ENCODE measurements at regions not wholly inside any gene's neighbourhood (a gene's known extent, or its start where the extent isn't known, plus 50 kb on each side); places are given as distances from the start of the nearest gene placed in this dataset.

DNA sequence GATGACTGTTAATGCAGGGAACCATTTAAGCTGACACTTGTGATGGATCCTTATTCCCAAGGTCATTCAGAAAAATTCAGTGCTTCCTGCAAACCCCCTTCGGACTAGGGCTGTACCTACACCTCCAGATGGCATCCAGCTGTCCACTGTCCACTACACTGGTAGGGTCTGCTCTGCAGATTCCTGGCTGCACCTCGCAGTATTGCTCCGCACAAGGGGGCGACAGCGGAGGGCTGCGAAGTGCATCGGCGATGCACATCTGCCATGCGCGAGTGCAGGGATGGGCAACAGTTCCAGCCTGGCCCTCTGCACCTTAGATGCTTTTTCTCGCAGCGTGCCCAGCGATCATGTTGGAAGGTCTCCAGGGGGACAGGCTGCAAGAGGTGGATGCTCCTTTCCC is 55.5 kb downstream of the KCNA5 start:
- Mint-ChIP-seq H3K4me1 (no peaks in the 10 kb centered on the region), H3K4me3 (no peak overlapping the region), H3K36me3 (no peaks in the 10 kb centered on the region), H3K27ac (no peak overlapping the region), H3K9me3 (no peaks in the 10 kb centered on the region), H3K27me3 (ENCODE audit: low read depth in 3 of 3) (peaks cover 4 to 14% (median 10%) of the 10 kb centered on the region in 3 donors)
- H3K79me2 ChIP-seq (ENCODE audit: insufficient read depth, low read length) = no peaks in the 10 kb centered on the region
- H3K36me3 ChIP-seq (replicated peaks in 1 of 2; ENCODE audit: control insufficient read depth in 1 of 2, insufficient read depth in 2 of 2, low read length in 2 of 2) = no peaks in the 10 kb centered on the region
- H3K9ac ChIP-seq (ENCODE audit: insufficient read depth, low read length, poor library complexity, severe bottlenecking) = no peak overlapping the region
- no peak for DNase-seq
- TF ChIP-seq CTCF (IDR thresholded peaks at IDR 0.05) = no peak
- no peak overlapping the region for H3K4me3 ChIP-seq (replicated peaks in 1 of 3; ENCODE audit: low read depth in 2 of 3, low read length in 3 of 3)
- H4K20me1 ChIP-seq (ENCODE audit: insufficient read depth, low read length) = no peaks in the 10 kb centered on the region
- H3K9me3 ChIP-seq (replicated peaks in 1 of 2; ENCODE audit: control insufficient read depth in 1 of 2, insufficient read depth in 1 of 2, low read length in 2 of 2) = no peaks in the 10 kb centered on the region
- H3K4me1 ChIP-seq (ENCODE audit: control insufficient read depth in 1 of 2, insufficient read depth in 2 of 2, low read length in 2 of 2) = no peaks in the 10 kb centered on the region
- intact Hi-C loops (cut with micrococcal nuclease) = no loop called here
- H2AFZ ChIP-seq (ENCODE audit: insufficient read depth, low read depth, low read length, poor library complexity, severe bottlenecking) = no peak overlapping the region
- 95% methylated on average over 13 of the region's 13 CpGs for WGBS (ENCODE audit: insufficient coverage)
- H3K4me2 ChIP-seq (replicated peaks; ENCODE audit: extremely low read depth, low read length, poor library complexity, severe bottlenecking) = no peak overlapping the region
- H3K27me3 ChIP-seq (ENCODE audit: control insufficient read depth in 2 of 2, insufficient read depth in 2 of 2, low read length in 2 of 2) = no peaks in the 10 kb centered on the region
- no peak overlapping the region for H3K27ac ChIP-seq (ENCODE audit: low read depth in 1 of 2, low read length in 2 of 2)

- H3K4me3 ChIP-seq (replicated peaks in 1 of 3; ENCODE audit: low read depth in 2 of 3, low read length in 3 of 3) = no peak overlapping the region
- H3K79me2 ChIP-seq (ENCODE audit: insufficient read depth, low read length) = no peaks in the 10 kb centered on the region
- 94% methylated on average over 2 of the region's 7 CpGs for WGBS (ENCODE audit: insufficient coverage)
- no peak for TF ChIP-seq CTCF (IDR thresholded peaks at IDR 0.05)
- intact Hi-C loops (cut with micrococcal nuclease) = no loop called here
- peaks cover 4 to 13% (median 10%) of the 10 kb centered on the region in 3 donors for H3K27me3 Mint-ChIP-seq (ENCODE audit: low read depth in 3 of 3)
- no peak overlapping the region for H3K4me2 ChIP-seq (replicated peaks; ENCODE audit: extremely low read depth, low read length, poor library complexity, severe bottlenecking)
- no peaks in the 10 kb centered on the region for H3K36me3 ChIP-seq (replicated peaks in 1 of 2; ENCODE audit: control insufficient read depth in 1 of 2, insufficient read depth in 2 of 2, low read length in 2 of 2)
- H2AFZ ChIP-seq (ENCODE audit: insufficient read depth, low read depth, low read length, poor library complexity, severe bottlenecking) = no peak overlapping the region
- H3K27ac ChIP-seq (ENCODE audit: low read depth in 1 of 2, low read length in 2 of 2) = no peak overlapping the region
- no peak for DNase-seq
- H3K27ac Mint-ChIP-seq = no peak overlapping the region
- H3K36me3 Mint-ChIP-seq = no peaks in the 10 kb centered on the region
- no peaks in the 10 kb centered on the region for H3K27me3 ChIP-seq (ENCODE audit: control insufficient read depth in 2 of 2, insufficient read depth in 2 of 2, low read length in 2 of 2)
- no peaks in the 10 kb centered on the region for H3K9me3 ChIP-seq (replicated peaks in 1 of 2; ENCODE audit: control insufficient read depth in 1 of 2, insufficient read depth in 1 of 2, low read length in 2 of 2)
- no peaks in the 10 kb centered on the region for H3K9me3 Mint-ChIP-seq
- no peaks in the 10 kb centered on the region for H3K4me1 Mint-ChIP-seq
- no peaks in the 10 kb centered on the region for H4K20me1 ChIP-seq (ENCODE audit: insufficient read depth, low read length)
- H3K4me3 Mint-ChIP-seq = no peak overlapping the region
- H3K4me1 ChIP-seq (ENCODE audit: control insufficient read depth in 1 of 2, insufficient read depth in 2 of 2, low read length in 2 of 2) = no peaks in the 10 kb centered on the region
- no peak overlapping the region for H3K9ac ChIP-seq (ENCODE audit: insufficient read depth, low read length, poor library complexity, severe bottlenecking)
These were observed 55.9 kb downstream of the KCNA5 start for GRCh38 chr12:5099591-5099990.
